GM10266 (cell line): ENCODE measurements at regions not wholly inside any gene's neighbourhood (a gene's known extent, or its start where the extent isn't known, plus 50 kb on each side); places are given as distances from the start of the nearest gene placed in this dataset.

Source experiments
- DNase-seq: peaks from one replicate; pipeline ENCODE4 v3.0.0; 2012; ENCODE audit errors: extremely low spot score
- TF ChIP-seq, protein P1 (sequence below): IDR thresholded peaks from 2 replicates; pipeline ENCODE4 v1.5.1; 2012; ENCODE audit warnings: mild to moderate bottlenecking, low read depth; ENCODE audit not compliant: control insufficient read depth, insufficient read depth; ENCODE audit errors: missing control alignments

GRCh38 chr4:60847614-60848013, 352.5 kb upstream of the ADGRL3 start:
- no peak for DNase-seq
- TF ChIP-seq, protein P1, sequence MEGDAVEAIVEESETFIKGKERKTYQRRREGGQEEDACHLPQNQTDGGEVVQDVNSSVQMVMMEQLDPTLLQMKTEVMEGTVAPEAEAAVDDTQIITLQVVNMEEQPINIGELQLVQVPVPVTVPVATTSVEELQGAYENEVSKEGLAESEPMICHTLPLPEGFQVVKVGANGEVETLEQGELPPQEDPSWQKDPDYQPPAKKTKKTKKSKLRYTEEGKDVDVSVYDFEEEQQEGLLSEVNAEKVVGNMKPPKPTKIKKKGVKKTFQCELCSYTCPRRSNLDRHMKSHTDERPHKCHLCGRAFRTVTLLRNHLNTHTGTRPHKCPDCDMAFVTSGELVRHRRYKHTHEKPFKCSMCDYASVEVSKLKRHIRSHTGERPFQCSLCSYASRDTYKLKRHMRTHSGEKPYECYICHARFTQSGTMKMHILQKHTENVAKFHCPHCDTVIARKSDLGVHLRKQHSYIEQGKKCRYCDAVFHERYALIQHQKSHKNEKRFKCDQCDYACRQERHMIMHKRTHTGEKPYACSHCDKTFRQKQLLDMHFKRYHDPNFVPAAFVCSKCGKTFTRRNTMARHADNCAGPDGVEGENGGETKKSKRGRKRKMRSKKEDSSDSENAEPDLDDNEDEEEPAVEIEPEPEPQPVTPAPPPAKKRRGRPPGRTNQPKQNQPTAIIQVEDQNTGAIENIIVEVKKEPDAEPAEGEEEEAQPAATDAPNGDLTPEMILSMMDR = no peak

DNA sequence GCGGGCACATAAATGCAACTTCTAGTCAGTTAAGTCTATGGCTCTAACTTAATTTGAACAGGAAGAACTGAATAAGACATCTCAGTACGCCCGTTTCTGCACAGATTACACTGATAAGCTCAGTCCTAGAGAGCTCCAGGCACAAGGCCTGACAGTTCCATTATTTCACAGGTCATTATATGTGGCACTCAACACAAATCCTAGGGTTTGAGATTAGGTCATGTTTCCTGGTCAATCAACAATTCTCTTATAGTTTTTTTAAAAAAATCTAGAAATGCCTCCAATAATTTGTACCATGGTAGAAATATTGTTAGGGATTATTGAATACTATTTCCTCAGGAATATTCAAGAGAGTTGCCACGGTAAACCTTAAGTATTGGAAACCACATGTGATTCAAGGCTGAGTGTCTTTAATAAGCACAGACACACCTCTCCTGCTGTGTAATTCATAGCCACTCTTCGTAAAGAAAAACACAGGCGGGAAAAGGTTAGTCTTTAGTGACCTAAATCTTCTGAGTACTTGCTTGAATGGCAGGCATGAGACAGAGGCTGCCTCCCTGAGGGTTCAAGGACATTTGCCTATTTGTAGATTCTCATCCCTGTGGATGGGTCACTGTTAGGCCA, 342.9 kb upstream of the ADGRL3 start:
- TF ChIP-seq, protein P1 = no peak
- no peak for DNase-seq

- no peak for DNase-seq
- TF ChIP-seq, protein P1 = no peak
Observed at GRCh38 chr4:60863442-60863841, 336.7 kb upstream of the ADGRL3 start.

DNA sequence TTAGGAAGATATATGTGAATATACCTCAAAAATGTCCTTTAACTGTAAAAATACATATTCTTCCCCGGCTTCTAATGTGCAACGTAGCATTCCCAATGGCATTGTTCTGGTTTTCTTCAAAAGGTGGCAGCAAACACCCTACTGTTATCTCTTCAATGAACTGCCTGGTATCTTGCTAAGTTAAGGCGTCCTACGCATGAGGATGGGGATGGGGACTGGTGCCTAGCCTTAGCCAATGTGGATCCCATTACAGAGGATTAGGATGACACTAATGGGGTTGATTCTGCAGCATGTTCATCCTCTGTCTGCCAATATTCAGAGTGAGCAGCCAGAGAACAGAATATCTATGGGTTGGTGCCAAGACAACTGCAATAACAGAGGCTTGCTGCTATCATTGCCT, 334.9 kb upstream of the ADGRL3 start:
- TF ChIP-seq, protein P1 = no peak
- DNase-seq = no peak

DNA sequence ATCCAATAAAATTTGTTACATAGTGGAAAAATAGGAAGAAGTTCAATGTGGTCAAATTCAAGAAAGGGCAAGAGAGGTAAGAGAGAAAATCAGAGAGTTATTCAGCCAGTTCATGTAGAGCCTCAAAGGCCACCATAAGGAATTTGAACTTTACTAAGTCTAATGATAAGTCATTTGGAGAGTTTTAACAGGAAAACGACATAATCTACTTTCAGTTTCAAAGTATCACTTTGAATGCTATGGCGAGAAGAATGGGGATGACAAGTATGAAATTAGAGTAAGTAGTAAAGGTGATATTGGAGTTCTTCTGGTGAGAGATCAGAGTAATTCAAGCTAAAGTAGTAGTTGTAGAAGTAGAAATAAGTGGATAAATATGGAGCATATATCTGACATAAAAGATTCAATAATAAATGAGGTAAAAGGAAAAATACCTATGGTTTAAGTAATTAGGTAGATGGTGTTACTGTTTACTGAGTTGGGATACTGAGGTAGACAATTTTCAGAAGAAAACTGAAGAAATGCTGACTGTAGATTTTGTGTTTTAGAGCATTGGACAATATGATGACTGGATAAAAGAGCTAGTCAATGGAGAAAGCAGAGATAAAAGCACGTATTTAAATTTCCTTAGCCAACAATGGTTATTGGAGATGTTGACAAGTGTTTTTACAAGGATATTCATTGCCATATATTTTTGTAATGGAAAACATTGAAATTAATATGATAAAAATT, 331.7 kb upstream of the ADGRL3 start:
- no peak for DNase-seq
- TF ChIP-seq, protein P1 = no peak

DNA sequence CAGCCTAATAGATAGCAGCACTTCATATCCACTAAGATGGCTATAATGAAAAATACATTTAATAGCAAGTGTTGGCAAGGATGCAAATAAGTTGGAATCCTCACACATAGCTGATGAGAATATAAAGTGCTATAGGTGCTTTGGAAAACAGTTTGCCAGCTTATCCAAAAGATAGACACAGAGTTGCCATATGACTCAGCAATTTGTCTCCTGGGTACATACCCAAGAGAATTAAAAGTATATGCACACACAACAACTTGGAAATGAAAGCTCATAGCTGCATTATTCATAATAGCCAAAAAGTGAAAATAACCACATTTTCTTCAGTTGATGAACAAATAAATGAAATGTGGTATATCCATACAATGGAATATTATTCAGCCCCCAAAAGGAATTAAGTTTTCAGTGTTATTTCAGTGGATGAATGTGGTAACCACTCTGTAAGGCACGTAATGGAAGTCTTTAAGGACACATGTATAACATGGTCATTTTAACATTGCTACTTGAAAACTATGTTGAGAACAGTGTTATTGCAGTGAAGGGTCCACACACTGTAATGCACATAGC, 320.9 kb upstream of the ADGRL3 start:
- TF ChIP-seq, protein P1 = no peak
- no peak for DNase-seq

DNA sequence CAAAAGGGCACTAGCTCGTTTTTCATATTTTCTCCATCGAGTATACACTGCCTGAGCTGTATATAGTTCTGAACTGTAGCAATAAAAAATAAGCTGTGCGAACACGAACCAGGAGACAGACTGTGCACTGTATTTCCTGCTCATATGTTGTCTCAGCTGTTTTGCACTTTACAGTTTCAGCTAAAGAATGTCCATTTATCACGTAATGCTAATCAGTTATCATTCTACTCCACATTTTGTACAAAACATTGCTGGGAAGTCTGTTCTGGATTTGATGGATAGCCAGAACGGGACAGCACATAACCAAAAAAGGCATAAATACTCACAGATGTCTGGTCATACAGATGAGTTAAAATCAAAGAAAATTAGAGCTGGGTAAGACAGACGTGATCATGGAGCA, 315.5 kb upstream of the ADGRL3 start:
- TF ChIP-seq, protein P1 = no peak
- no peak for DNase-seq
